GM12891 (cell line): ENCODE measurements at regions not wholly inside any gene's neighbourhood (a gene's known extent, or its start where the extent isn't known, plus 50 kb on each side); places are given as distances from the start of the nearest gene placed in this dataset.

Source experiments
- POLR2A ChIP-seq: IDR thresholded peaks from 2 replicates; pipeline ENCODE4 v1.6.1; 2011; ENCODE audit warnings: low read depth, low read length, control low read depth
- TAF1 ChIP-seq: IDR thresholded peaks from 2 replicates; pipeline ENCODE4 v1.6.1; 2011; ENCODE audit warnings: low read depth, low read length, control low read depth

GRCh38 chr3:68378631-68379030, 553.7 kb downstream of the TAFA4 start:
- TF ChIP-seq POLR2A (no peak), TAF1 (no peak)
